K562 (cell line): ENCODE measurements at regions not wholly inside any gene's neighbourhood (a gene's known extent, or its start where the extent isn't known, plus 50 kb on each side); places are given as distances from the start of the nearest gene placed in this dataset.

Experiments
- ARID1B ChIP-seq: fragments of 450-650 bp; IDR thresholded peaks from 2 replicates; pipeline ENCODE4 v1.6.1; 2016; ENCODE audit warnings: antibody characterized with exemption, mild to moderate bottlenecking, inconsistent platforms
- CBFA2T2 ChIP-seq: fragments of 450-650 bp; conservative IDR thresholded peaks from 2 replicates; pipeline ENCODE4 v1.6.1; 2017; ENCODE audit warnings: mild to moderate bottlenecking
- CBFA2T3 ChIP-seq: fragments of 450-650 bp; IDR thresholded peaks from 2 replicates; pipeline ENCODE4 v1.6.1; 2017
- ERF ChIP-seq: fragments of 450-650 bp; formaldehyde crosslinking; IDR thresholded peaks from 2 replicates; pipeline ENCODE4 v1.4.0; 2020; ENCODE audit warnings: mild to moderate bottlenecking, mixed read lengths
- HNRNPH1 ChIP-seq: fragments of 200-400 bp; formaldehyde crosslinking; optimal IDR thresholded peaks from 2 replicates; pipeline ENCODE3; 2017; ENCODE audit warnings: low read depth, mild to moderate bottlenecking, low read length, moderate library complexity
- KLF16 ChIP-seq: IDR thresholded peaks from 2 replicates; pipeline ENCODE4 v1.6.1; 2016; ENCODE audit warnings: antibody characterized with exemption
- MAZ ChIP-seq, 2 experiments: fragments of 450-650 bp in 1 of 2; sonication (generic) in 1 of 2; formaldehyde crosslinking; IDR thresholded peaks in 1 of 2; conservative IDR thresholded peaks in 1 of 2; 2 replicates each; pipeline versions ENCODE4 v1.4.0 to v1.5.0; 2020; ENCODE audit warnings: mild to moderate bottlenecking in 1 of 2, missing genetic modification reagents in 1 of 2
- NELFE ChIP-seq: IDR thresholded peaks from 2 replicates; pipeline ENCODE4 v1.6.1; 2011; ENCODE audit warnings: mild to moderate bottlenecking; ENCODE audit not compliant: insufficient read depth, insufficient read length
- SMARCA5 ChIP-seq: fragments of 450-650 bp; IDR thresholded peaks from 2 replicates; pipeline ENCODE4 v1.6.1; 2016
- ZKSCAN1 ChIP-seq: fragments of 150-350 bp; IDR thresholded peaks from 2 replicates; pipeline ENCODE4 v1.6.1; 2016; ENCODE audit warnings: low read depth, low read length
- ZNF134 ChIP-seq: fragments of 250-450 bp; sonication (Bioruptor Pico); conservative IDR thresholded peaks from 2 replicates; pipeline ENCODE4 v1.4.0; 2020
- ZNF143 ChIP-seq: sonication (generic); formaldehyde crosslinking; IDR thresholded peaks from 2 replicates; pipeline ENCODE4 v1.9.0; 2022; ENCODE audit warnings: mild to moderate bottlenecking, missing genetic modification reagents
- TF ChIP-seq, protein P1 (sequence below): sonication (generic); formaldehyde crosslinking; IDR thresholded peaks from 2 replicates; pipeline ENCODE4 v1.8.1; 2023; ENCODE audit warnings: mild to moderate bottlenecking, missing genetic modification reagents

DNA sequence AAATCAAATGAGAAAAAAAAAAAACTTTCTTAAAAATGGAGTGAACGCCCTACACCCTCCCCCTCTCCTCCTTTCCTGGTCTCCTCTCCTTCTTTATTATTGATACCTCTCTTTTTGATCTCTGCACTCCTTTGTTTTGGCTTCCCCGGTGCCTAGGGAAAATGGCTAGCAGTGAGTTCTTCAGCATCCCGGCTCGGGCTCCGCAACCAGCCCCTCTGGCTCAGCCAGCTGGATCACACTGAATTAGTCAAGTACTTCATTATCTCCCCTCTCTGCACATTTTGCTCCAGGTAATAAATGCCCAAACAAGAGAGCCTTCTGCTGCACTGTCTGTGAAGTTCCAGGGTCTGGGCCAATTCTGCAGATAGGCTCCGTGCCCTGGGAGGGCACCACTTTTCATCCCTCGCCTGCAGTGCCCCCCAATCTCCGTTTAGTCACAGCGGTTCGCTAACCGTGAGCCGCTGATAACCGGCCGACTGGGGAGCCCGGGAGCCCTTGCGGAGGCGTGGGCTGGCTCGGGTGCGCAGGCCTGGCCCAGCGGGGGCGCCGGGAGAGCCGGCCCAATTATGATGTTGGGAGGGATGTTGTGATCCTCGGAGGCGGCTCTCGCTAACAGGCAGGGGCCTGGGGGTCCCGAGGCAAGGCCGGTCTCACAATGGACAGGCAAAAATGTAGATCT, 301.9 kb downstream of the TFAP2A start (continued):
- TF ChIP-seq, protein P1, sequence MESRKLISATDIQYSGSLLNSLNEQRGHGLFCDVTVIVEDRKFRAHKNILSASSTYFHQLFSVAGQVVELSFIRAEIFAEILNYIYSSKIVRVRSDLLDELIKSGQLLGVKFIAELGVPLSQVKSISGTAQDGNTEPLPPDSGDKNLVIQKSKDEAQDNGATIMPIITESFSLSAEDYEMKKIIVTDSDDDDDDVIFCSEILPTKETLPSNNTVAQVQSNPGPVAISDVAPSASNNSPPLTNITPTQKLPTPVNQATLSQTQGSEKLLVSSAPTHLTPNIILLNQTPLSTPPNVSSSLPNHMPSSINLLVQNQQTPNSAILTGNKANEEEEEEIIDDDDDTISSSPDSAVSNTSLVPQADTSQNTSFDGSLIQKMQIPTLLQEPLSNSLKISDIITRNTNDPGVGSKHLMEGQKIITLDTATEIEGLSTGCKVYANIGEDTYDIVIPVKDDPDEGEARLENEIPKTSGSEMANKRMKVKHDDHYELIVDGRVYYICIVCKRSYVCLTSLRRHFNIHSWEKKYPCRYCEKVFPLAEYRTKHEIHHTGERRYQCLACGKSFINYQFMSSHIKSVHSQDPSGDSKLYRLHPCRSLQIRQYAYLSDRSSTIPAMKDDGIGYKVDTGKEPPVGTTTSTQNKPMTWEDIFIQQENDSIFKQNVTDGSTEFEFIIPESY, result no peak
- TF ChIP-seq HNRNPH1 (no peak), ERF (CRISPR knock-in tag) (no peak), KLF16 (no peak), CBFA2T3 (peak; percentile 39), ZNF134 (no peak), CBFA2T2 (no peak), ZNF143 (CRISPR knock-in tag) (no peak), NELFE (no peak), MAZ (CRISPR knock-in tag; conservative IDR thresholded peaks at IDR 0.05 in 1 of 2, IDR thresholded peaks at IDR 0.05 in 1 of 2) (0 out of 4 replicates have a peak, but pooled peaks of 1 of the 2 experiments have one; percentile 11), ZKSCAN1 (no peak), ARID1B (no peak), SMARCA5 (no peak)
